CD4-positive, alpha-beta T cell treated with Interleukin-17A for 4 hours (primary cell): ENCODE measurements at regions not wholly inside any gene's neighbourhood (a gene's known extent, or its start where the extent isn't known, plus 50 kb on each side); places are given as distances from the start of the nearest gene placed in this dataset.
"Not testable (repeated sequence)": the region's sequence is repeated elsewhere in the genome, so short reads cannot be mapped to it uniquely, and the experiment has no call there.

Source experiments
- DNase-seq: peaks from one replicate; pipeline ENCODE4 v3.0.0-alpha.2; 2020; ENCODE audit warnings: mixed read lengths

DNA sequence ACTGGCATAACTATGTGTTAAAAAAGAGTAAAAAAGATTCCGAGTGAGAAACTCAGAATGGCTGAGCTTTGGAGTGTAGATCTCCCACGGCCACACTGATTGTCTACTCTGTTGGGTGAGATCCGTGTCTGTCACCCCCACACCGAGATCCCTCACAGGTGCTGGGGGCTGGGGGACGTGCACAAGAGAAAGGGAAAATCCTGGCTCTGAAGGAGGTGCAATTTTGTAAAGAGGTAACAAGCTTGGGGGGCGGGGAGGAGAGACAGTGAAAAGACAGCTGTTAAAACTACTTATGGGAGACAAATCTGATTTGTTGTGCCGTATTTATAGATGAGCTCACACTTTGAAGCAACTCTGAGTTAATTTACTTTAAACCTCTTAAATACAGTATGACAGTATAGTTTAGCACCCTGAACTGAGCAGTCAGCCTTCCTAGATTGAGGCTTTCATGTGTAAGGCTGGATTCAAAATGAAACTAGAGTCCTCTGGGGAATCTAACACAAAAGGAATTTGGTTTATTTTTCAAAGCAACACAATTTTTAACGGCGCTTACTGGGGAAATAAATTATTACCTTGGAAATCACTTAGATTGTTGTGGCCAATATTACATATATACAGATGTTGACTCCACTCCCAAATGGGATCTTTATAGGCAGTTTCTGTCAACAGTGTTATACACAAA lies 167.4 kb upstream of the RGS6 start:
- no peak for DNase-seq

GRCh38 chr14:71765505-71765904 lies 166.7 kb upstream of the RGS6 start:
- no peak for DNase-seq

DNA sequence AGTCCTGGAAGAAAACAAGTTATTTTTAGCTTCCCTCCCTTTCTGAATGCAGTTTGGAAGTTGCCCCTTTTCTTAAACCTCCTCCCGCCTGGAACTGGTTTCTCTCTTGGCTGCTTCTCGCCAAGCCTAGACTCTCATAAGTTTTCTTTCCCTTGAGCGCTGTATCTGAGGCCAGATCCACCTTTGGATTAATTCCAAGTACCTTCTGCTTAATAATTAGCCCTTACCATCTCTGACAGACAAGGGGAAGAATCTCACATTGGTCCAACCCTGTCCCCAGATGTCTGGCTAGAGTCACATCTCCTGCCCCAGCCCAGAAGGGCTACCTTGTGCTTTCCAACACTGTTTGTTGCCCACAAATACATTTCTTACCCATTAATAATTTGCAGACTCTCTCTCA lies 161.8 kb upstream of the RGS6 start:
- DNase-seq: no peak

- not testable (repeated sequence) for DNase-seq
Observed at GRCh38 chr14:71771421-71771820, 160.8 kb upstream of the RGS6 start.

- DNase-seq: not testable (repeated sequence)
Observed at GRCh38 chr14:71771996-71772395, 160.2 kb upstream of the RGS6 start.

- DNase-seq: no peak
Observed at GRCh38 chr14:71773898-71774481, 158.2 kb upstream of the RGS6 start.

GRCh38 chr14:71776471-71777360 lies 155.5 kb upstream of the RGS6 start:
- no peak for DNase-seq

- DNase-seq: no peak
Observed at GRCh38 chr14:71780075-71780474, 152.2 kb upstream of the RGS6 start.

DNA sequence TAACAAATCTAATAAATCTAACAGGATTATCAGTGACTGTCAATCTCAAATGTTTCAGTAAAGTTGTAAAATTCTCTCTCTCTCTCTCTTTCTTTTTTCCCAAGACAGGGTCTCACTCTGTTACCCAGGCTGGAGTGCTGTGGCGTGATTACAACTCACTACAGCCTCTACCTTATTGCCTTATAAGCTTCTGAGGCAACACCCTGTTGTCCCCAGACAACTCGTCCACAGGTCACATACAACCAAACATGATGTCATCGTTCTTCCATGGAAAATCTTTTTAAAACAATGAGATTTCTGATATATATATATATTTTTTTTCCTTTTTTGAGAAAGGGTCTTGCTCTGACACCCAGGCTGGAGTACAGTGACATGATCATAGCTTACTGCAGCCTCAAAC lies 151.4 kb upstream of the RGS6 start:
- no peak for DNase-seq

- DNase-seq: no peak
Observed at GRCh38 chr14:71783088-71783487, 149.1 kb upstream of the RGS6 start.

- no peak for DNase-seq
Observed at GRCh38 chr14:71783786-71784185, 148.4 kb upstream of the RGS6 start.

DNA sequence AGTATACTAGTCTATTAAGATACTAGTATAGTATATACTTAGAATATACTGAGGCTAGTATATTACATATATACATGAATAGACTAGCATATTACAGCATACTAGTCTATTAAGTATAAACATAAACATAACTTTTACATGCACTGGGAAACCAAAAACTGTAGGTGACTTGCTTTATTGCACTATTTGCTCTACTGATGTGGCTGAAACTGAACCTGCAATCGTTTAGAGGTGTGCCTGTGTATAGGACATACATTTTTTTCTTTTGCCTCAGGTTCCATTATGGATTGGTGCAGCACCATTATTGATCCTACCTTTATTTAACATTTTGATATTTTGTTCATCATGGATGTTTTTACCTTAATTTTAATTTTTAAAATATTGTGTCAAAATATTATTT lies 143.2 kb upstream of the RGS6 start:
- DNase-seq: no peak

DNA sequence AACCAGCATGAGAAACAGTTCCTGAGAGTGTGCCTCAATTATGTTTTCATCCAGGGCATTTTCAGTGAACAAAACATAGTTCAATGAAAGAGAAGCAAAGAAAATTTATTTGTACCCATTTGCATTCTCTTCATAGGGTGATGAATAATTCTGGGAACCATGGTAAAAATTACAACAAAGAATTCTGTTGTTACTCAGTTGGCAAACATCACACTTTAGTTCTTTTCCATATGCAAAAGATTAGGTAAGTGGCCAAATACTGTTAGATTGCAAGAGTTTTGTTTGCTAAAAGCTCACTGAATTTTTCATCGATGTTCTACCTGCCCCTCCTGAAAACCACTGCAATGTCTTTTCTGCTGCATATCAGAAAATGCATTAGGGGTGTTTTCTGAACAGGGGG lies 132.4 kb upstream of the RGS6 start:
- no peak for DNase-seq

DNA sequence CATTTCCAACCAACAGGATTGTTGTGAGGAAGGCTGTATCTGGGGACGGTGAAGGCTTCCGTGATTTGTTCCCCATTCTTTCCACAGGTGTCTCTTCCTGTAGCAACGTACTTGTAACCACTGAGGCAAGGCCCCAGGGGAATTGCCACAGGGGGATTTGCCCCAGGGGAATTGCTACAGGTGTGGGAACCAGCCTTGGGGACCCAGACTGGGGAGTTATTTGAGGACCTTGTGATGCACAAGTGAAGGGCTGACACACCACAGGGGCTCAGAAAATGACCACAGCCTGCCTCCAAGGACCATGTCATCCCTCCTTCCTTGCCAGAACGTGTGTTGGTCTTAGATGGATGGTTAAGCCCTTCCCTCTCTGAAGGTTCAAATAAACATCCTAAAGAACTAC lies 131.4 kb upstream of the RGS6 start:
- no peak for DNase-seq

DNA sequence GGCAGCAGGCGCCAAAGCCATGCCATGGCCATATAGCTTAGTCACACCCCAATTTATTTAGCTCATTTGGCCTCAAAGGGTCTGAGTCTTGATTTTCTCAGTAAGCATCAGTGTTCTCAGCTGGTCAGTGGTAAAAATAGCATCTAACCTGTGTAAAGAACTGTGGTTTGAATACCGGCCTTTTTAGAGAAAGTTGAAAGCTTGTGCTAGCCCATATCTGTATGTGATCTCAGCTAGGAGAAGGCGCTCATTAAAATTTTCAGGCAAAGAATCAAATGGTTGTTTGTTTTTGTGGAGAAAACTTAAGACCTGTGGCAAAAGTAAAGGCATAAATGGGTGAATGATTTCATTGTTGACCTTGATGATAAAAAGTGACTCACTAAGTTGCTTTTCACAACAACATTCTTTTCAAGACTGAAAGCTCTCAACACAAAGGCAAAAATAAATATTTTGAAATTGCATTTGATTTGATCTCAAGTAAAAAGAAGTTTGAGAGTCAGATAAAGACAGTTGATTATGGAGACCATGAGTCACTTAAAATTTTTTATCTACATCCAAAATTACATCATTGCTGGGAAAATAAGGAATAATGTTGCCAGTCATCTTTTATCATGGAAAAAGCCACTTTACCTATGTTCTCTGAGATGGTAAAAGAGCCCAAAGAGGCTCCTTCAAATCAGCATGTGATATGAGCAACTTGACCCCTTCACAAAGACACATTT lies 128.5 kb upstream of the RGS6 start:
- no peak for DNase-seq

- no peak for DNase-seq
Observed at GRCh38 chr14:71804992-71805391, 127.2 kb upstream of the RGS6 start.

DNA sequence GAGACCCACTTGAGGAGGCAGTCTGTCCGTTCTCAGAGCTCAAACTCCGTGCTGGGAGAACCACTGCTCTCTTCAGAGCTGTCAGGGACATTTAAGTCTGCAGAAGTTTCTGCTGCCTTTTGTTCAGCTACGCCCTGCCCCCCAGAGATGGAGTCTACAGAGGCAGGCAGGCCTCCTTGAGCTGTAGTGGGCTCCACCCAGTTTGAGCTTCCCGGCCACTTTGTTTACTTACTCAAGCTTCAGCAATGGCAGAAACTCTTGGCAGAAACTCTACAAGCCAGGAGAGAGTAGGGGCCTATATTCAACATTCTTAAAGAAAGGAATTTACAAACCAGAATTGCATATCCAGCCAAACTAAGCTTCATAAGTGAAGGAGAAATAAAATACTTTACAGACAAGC lies 125.2 kb upstream of the RGS6 start:
- not testable (repeated sequence) for DNase-seq

DNA sequence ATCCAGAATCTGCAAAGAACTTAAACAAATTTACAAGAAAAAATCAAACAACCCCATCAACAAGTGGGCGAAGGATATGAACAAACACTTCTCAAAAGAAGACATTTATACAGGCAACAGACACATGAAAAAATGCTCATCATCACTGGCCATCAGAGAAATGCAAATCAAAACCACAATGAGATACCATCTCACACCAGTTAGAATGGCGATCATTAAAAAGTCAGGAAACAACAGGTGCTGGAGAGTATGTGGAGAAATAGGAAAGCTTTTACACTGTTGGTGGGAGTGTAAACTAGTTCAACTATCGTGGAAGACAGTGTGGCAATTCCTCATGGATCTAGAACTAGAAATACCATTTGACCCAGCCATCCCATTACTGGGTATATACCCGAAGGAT lies 121.4 kb upstream of the RGS6 start:
- DNase-seq: not testable (repeated sequence)

DNA sequence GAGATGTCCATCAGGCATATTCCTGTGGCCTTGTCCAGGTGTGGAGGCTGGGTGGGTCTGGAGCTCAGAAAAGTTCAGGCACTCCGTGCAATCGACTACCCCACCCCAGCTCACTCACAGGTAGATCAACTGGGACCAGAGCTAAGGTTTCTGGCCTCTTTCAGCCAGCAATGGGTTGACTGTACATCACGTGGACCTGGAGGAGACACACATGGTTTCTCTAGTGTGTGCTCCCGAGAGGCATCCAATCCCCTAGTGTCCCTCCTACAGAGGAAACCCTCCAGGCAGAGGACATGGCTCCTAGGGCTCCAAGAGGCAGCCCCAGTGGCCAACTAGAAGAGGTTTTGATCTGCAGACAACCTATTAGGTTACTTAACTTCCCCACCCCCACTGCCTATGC lies 119.5 kb upstream of the RGS6 start:
- DNase-seq: no peak

- no peak for DNase-seq
Observed at GRCh38 chr14:71815110-71815509, 117.1 kb upstream of the RGS6 start.

DNA sequence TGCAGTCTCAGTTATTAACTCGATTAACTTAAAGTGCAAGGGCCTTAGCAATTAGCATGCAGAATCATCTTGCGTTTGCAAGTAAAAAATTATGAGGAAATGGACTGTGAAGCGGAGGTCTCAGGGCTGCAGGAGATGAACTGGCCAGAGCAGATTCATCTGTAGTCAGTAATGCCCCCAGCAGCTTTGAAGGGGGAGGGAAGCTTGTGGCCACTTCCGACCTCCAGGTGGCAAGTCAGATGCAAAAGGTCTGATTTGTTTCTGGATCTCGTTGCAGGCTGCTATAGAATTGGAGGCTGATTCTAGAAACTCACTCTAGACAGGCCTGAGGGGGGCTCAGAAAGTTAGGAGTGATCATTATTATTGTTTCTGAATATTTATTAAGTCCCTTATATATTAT lies 107.4 kb upstream of the RGS6 start:
- no peak for DNase-seq

- DNase-seq: no peak
Observed at GRCh38 chr14:71833476-71833875, 98.8 kb upstream of the RGS6 start.
